ENCODE measurements at regions not wholly inside any gene's neighbourhood (a gene's known extent, or its start where the extent isn't known, plus 50 kb on each side); places are given as distances from the start of the nearest gene placed in this dataset.

GRCh38 chr2:144279165-144279564 is 240.8 kb downstream of the ZEB2 start (continued):
- no peak for TF ChIP-seq CSRNP3 (CRISPR knock-in tag; IDR thresholded peaks at IDR 0.05)
- no peak for TF ChIP-seq ZC3H10 (CRISPR knock-in tag; IDR thresholded peaks at IDR 0.05)
- no peak for TF ChIP-seq ZNF70 (CRISPR knock-in tag; IDR thresholded peaks at IDR 0.05)
- no peak for TF ChIP-seq PPARA (CRISPR knock-in tag; IDR thresholded peaks at IDR 0.05; ENCODE audit: borderline replicate concordance)
- TF ChIP-seq BACH2 (CRISPR knock-in tag; IDR thresholded peaks at IDR 0.05; ENCODE audit: borderline replicate concordance) = no peak

GRCh38 chr2:144277622-144278354 is 242.1 kb downstream of the ZEB2 start:
- TF ChIP-seq ZNF565 (CRISPR knock-in tag; conservative IDR thresholded peaks at IDR 0.05; ENCODE audit: low read depth) (no peak), TOX (CRISPR knock-in tag; IDR thresholded peaks at IDR 0.05; ENCODE audit: borderline replicate concordance) (no peak), SNAI2 (CRISPR knock-in tag; IDR thresholded peaks at IDR 0.05) (no peak), TSHZ2 (CRISPR knock-in tag; IDR thresholded peaks at IDR 0.05) (no peak), ZNF8 (CRISPR knock-in tag; IDR thresholded peaks at IDR 0.05) (no peak), POU6F1 (CRISPR knock-in tag; IDR thresholded peaks at IDR 0.05; ENCODE audit: borderline replicate concordance, low read depth) (no peak), ARNTL (CRISPR knock-in tag; IDR thresholded peaks at IDR 0.05; ENCODE audit: borderline replicate concordance, low read depth) (no peak), TCF4 (CRISPR knock-in tag; IDR thresholded peaks at IDR 0.05; ENCODE audit: borderline replicate concordance) (no peak), PPARA (CRISPR knock-in tag; IDR thresholded peaks at IDR 0.05; ENCODE audit: borderline replicate concordance) (no peak), CSDC2 (CRISPR knock-in tag; IDR thresholded peaks at IDR 0.05) (no peak), PATZ1 (CRISPR knock-in tag; IDR thresholded peaks at IDR 0.05; ENCODE audit: borderline replicate concordance) (no peak)
- ATAC-seq = no peak

GRCh38 chr2:144275340-144275739 is 244.6 kb downstream of the ZEB2 start:
- TF ChIP-seq ZC3H10 (CRISPR knock-in tag; IDR thresholded peaks at IDR 0.05) (no peak), ZNF8 (CRISPR knock-in tag; IDR thresholded peaks at IDR 0.05) (no peak), RARB (CRISPR knock-in tag; IDR thresholded peaks at IDR 0.05) (no peak), ISL1 (CRISPR knock-in tag; IDR thresholded peaks at IDR 0.05) (no peak), ZNF70 (CRISPR knock-in tag; IDR thresholded peaks at IDR 0.05) (no peak), CSRNP3 (CRISPR knock-in tag; IDR thresholded peaks at IDR 0.05) (no peak), ARNTL (CRISPR knock-in tag; IDR thresholded peaks at IDR 0.05; ENCODE audit: borderline replicate concordance, low read depth) (no peak), SNAI2 (CRISPR knock-in tag; IDR thresholded peaks at IDR 0.05) (no peak)
- ATAC-seq = no peak

- no peak for ATAC-seq
- TF ChIP-seq ZC3H10 (CRISPR knock-in tag; IDR thresholded peaks at IDR 0.05) (no peak), CSDC2 (CRISPR knock-in tag; IDR thresholded peaks at IDR 0.05) (no peak), ZNF565 (CRISPR knock-in tag; conservative IDR thresholded peaks at IDR 0.05; ENCODE audit: low read depth) (no peak), ISL1 (CRISPR knock-in tag; IDR thresholded peaks at IDR 0.05) (no peak), TCF4 (CRISPR knock-in tag; IDR thresholded peaks at IDR 0.05; ENCODE audit: borderline replicate concordance) (no peak), ZFP30 (CRISPR knock-in tag; IDR thresholded peaks at IDR 0.05) (no peak), RARB (CRISPR knock-in tag; IDR thresholded peaks at IDR 0.05) (no peak), TOX (CRISPR knock-in tag; IDR thresholded peaks at IDR 0.05; ENCODE audit: borderline replicate concordance) (no peak), ARNTL (CRISPR knock-in tag; IDR thresholded peaks at IDR 0.05; ENCODE audit: borderline replicate concordance, low read depth) (no peak), CREB5 (CRISPR knock-in tag; IDR thresholded peaks at IDR 0.05; ENCODE audit: low read depth) (no peak), TSHZ2 (CRISPR knock-in tag; IDR thresholded peaks at IDR 0.05) (no peak), ZNF70 (CRISPR knock-in tag; IDR thresholded peaks at IDR 0.05) (no peak), GLIS3 (CRISPR knock-in tag; IDR thresholded peaks at IDR 0.05) (no peak)
Measured at GRCh38 chr2:144274131-144274530, 245.8 kb downstream of the ZEB2 start.
